ENCODE measurements at regions not wholly inside any gene's neighbourhood (a gene's known extent, or its start where the extent isn't known, plus 50 kb on each side); places are given as distances from the start of the nearest gene placed in this dataset.

GRCh38 chr1:212495766-212496494 lies 63.2 kb downstream of the NENF start:
- Histone ChIP-seq H3K4me2 (ENCODE audit: extremely low read depth, insufficient read depth, low read length) (no peak overlapping the region), H3K36me3 (ENCODE audit: control insufficient read depth, insufficient read depth, low read length) (no peaks in the 10 kb centered on the region), H3K9ac (ENCODE audit: insufficient read depth, low read length) (no peak overlapping the region), H3K79me2 (ENCODE audit: control insufficient read depth, insufficient read depth, low read length) (no peaks in the 10 kb centered on the region), H3K4me1 (ENCODE audit: control insufficient read depth, extremely low read depth, insufficient read depth, low read length) (no peaks in the 10 kb centered on the region), H3K27ac (ENCODE audit: insufficient read depth, low read length) (no peak overlapping the region), H4K20me1 (ENCODE audit: control insufficient read depth, extremely low read depth, insufficient read depth, low read length) (no peaks in the 10 kb centered on the region), H3K27me3 (ENCODE audit: control insufficient read depth, insufficient read depth, low read length) (peaks cover 7% of the 10 kb centered on the region), H2AFZ (ENCODE audit: low read length) (no peak overlapping the region), H3K9me3 (ENCODE audit: control insufficient read depth, insufficient read depth, low read depth, low read length) (no peaks in the 10 kb centered on the region), H3K4me3 (replicated peaks in 1 of 4; ENCODE audit: control extremely low read depth in 1 of 4, insufficient read depth in 1 of 4, low read depth in 3 of 4, low read length in 4 of 4) (no peak overlapping the region)
- TF ChIP-seq CTCF (conservative IDR thresholded peaks at IDR 0.05 in 1 of 2, IDR thresholded peaks at IDR 0.05 in 1 of 2; ENCODE audit: low read depth in 1 of 2, low read length in 2 of 2) (no peak), EZH2 (IDR thresholded peaks at IDR 0.05; ENCODE audit: low read length, missing control alignments) (no peak)
- DNase-seq (ENCODE audit: low read depth in 2 of 2): no peak

- H3K4me2 ChIP-seq (ENCODE audit: extremely low read depth, insufficient read depth, low read length): no peak overlapping the region
- no peak overlapping the region for H3K9ac ChIP-seq (ENCODE audit: insufficient read depth, low read length)
- no peak for TF ChIP-seq CTCF (conservative IDR thresholded peaks at IDR 0.05 in 1 of 2, IDR thresholded peaks at IDR 0.05 in 1 of 2; ENCODE audit: low read depth in 1 of 2, low read length in 2 of 2)
- no peak for TF ChIP-seq EZH2 (IDR thresholded peaks at IDR 0.05; ENCODE audit: low read length, missing control alignments)
- DNase-seq (ENCODE audit: low read depth in 2 of 2): no peak
- peaks cover 7% of the 10 kb centered on the region for H3K27me3 ChIP-seq (ENCODE audit: control insufficient read depth, insufficient read depth, low read length)
- no peak overlapping the region for H2AFZ ChIP-seq (ENCODE audit: low read length)
- H3K4me3 ChIP-seq (replicated peaks in 1 of 4; ENCODE audit: control extremely low read depth in 1 of 4, insufficient read depth in 1 of 4, low read depth in 3 of 4, low read length in 4 of 4): no peak overlapping the region
- H4K20me1 ChIP-seq (ENCODE audit: control insufficient read depth, extremely low read depth, insufficient read depth, low read length): no peaks in the 10 kb centered on the region
- no peak overlapping the region for H3K27ac ChIP-seq (ENCODE audit: insufficient read depth, low read length)
- no peaks in the 10 kb centered on the region for H3K36me3 ChIP-seq (ENCODE audit: control insufficient read depth, insufficient read depth, low read length)
- H3K4me1 ChIP-seq (ENCODE audit: control insufficient read depth, extremely low read depth, insufficient read depth, low read length): no peaks in the 10 kb centered on the region
- no peaks in the 10 kb centered on the region for H3K9me3 ChIP-seq (ENCODE audit: control insufficient read depth, insufficient read depth, low read depth, low read length)
- H3K79me2 ChIP-seq (ENCODE audit: control insufficient read depth, insufficient read depth, low read length): no peaks in the 10 kb centered on the region
Observed at GRCh38 chr1:212496682-212497081, 64.0 kb downstream of the NENF start.

- H3K27ac ChIP-seq (ENCODE audit: insufficient read depth, low read length): no peak overlapping the region
- H3K9me3 ChIP-seq (ENCODE audit: control insufficient read depth, insufficient read depth, low read depth, low read length): no peaks in the 10 kb centered on the region
- H3K9ac ChIP-seq (ENCODE audit: insufficient read depth, low read length): no peak overlapping the region
- no peaks in the 10 kb centered on the region for H4K20me1 ChIP-seq (ENCODE audit: control insufficient read depth, extremely low read depth, insufficient read depth, low read length)
- no peaks in the 10 kb centered on the region for H3K36me3 ChIP-seq (ENCODE audit: control insufficient read depth, insufficient read depth, low read length)
- no peaks in the 10 kb centered on the region for H3K4me1 ChIP-seq (ENCODE audit: control insufficient read depth, extremely low read depth, insufficient read depth, low read length)
- H3K4me3 ChIP-seq (replicated peaks in 1 of 4; ENCODE audit: control extremely low read depth in 1 of 4, insufficient read depth in 1 of 4, low read depth in 3 of 4, low read length in 4 of 4): no peak overlapping the region
- TF ChIP-seq EZH2 (IDR thresholded peaks at IDR 0.05; ENCODE audit: low read length, missing control alignments): no peak
- no peak for TF ChIP-seq CTCF (conservative IDR thresholded peaks at IDR 0.05 in 1 of 2, IDR thresholded peaks at IDR 0.05 in 1 of 2; ENCODE audit: low read depth in 1 of 2, low read length in 2 of 2)
- peaks cover 7% of the 10 kb centered on the region for H3K27me3 ChIP-seq (ENCODE audit: control insufficient read depth, insufficient read depth, low read length)
- H3K79me2 ChIP-seq (ENCODE audit: control insufficient read depth, insufficient read depth, low read length): no peaks in the 10 kb centered on the region
- DNase-seq (ENCODE audit: low read depth in 2 of 2): no peak
- H2AFZ ChIP-seq (ENCODE audit: low read length): no peak overlapping the region
- no peak overlapping the region for H3K4me2 ChIP-seq (ENCODE audit: extremely low read depth, insufficient read depth, low read length)
Observed at GRCh38 chr1:212497553-212497952, 64.8 kb downstream of the NENF start.

All from fibroblast of lung (primary cell).